AG08396 (cell line): ENCODE measurements at regions not wholly inside any gene's neighbourhood (a gene's known extent, or its start where the extent isn't known, plus 50 kb on each side); places are given as distances from the start of the nearest gene placed in this dataset.

Experiments used
- DNase-seq: peaks from one replicate; pipeline ENCODE4 v3.0.0; 2012; ENCODE audit warnings: low spot score, mixed read lengths

DNA sequence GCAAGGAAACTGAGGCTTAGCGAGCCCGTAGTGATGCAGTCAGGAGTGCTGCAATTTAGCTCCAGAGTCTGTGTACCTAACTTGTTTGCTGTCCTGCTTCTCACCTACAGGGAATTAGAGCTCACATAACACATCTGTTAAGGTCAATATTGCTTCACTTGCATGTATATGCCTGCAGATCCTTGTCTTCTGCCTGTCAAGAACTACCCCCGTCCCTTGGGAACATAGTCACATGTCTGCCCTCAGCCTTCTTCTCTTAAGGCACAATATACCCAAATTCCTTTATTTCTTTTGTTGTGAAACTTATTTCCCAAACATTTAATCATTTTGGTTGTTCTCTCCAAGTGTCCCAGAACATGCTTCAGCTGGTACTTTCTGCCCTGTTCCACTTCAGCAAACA, 103.3 kb upstream of the LEF1 start:
- no peak for DNase-seq

DNA sequence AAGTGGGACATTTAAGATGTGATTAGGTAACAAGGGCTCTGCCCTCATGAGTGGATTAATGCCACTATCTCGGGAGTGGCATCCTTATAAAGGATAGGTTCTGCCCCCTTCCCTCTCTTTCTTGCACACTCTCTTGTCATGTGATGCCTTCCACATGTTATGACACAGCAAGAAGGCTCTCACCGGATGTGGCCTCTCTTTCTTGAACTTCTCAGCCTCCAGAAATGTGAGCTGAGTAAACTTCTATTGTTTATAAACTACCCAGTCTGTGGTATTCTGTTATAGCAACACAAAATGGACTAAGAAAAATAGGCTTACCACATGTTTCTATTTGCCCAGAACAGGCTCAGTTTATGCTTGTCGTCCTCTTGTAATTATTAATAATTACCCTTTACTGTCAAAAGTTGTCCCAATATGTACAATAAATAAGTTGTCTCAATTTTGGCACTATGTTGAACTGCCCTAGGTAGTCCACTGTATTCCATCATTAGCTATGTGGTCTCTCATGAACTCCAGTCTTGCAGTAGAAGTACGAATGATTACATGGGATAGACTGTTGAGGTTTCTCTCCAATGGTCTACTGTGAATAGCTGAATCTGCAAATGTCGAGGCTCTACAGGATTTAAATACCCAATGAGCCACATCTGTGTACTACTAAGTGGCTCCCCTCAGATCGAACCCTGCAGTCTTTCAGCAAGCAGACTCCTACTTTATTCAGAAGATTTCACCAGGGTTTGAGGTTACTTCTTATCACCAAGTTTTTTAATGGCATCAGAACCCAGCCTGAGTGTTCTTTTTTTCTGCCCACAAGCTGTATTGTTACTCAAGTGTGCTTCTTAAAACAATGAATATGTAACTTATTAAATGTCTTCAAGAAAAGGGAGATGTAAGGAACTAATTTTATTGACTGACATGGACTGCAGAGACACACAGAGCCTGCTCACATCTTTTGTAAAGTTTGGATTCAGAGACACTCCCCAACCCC, 102.0 kb upstream of the LEF1 start:
- DNase-seq, result peak; percentile 59

DNA sequence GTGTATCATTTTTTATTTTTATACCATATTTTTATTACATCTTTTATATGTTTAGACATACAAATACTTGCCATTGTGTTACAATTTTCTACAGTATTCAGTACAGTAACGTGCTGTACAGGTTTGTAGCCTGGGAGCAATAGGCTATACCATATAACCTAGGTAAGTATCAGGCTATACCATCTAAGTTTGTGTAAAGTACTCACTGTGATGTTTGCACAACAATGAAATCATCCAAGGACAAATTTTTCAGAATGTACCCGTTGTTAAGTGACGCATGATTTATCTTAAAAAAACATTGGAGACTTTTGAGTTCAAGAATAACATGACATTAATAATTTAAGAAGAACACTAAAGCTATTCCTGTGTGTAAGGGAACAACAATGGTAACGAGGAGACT, 96.0 kb upstream of the LEF1 start:
- no peak for DNase-seq

DNA sequence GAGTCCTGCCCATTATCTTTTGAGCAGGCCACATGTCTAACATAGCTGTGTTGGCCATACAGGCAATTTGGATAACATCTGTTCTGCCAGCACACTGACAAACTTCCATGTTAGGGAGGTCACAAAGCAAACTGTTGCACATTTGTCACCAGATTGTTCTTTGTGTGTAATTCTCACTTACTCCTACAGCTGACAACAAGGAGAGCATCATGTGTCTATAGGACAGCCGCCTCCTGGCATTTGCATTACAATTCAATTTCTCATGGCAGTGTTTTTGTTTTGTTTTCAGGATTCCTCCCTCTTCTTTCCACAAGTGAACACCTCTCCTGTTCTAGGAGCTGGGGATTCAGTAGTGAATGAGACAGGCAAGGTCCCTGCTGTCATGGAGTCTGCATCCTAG, 94.3 kb upstream of the LEF1 start:
- no peak for DNase-seq

DNA sequence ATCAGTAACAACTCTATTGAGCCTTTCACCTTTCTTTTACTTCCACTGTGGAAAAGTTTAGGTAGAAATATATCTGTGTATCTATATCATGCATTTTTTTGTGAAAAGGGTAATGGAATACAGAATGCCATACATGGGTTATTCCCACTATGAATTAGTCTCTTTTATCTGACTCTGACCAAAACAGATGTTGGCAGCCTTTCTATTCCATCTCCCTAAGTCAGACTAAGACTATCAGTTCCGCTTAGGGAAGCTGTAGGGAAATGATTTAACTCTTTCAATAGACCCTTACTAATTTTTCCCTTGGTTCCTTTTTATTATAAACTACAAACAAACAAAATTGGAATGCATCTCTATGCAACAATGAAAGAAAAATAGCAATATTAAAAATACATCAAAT, 92.3 kb upstream of the LEF1 start:
- DNase-seq, result no peak

DNA sequence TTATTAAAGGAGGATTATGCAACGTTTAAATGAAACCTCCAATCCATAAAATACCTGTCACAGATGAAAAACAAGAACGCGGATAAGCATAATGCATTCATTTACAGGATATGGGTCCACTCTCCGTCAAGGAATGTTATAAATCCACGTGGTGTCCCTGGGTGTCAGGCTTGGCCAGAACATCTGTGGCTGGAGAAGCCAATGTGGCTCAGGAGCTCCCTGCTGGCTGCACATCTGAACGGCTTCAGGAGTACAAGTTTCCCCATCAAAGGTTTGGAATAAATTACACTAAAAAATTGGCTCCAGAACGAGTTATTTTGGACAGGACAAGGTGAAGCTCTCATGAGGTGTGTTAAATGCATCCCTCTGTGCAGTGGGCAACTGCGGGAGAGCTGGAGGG, 87.8 kb upstream of the LEF1 start:
- no peak for DNase-seq

DNA sequence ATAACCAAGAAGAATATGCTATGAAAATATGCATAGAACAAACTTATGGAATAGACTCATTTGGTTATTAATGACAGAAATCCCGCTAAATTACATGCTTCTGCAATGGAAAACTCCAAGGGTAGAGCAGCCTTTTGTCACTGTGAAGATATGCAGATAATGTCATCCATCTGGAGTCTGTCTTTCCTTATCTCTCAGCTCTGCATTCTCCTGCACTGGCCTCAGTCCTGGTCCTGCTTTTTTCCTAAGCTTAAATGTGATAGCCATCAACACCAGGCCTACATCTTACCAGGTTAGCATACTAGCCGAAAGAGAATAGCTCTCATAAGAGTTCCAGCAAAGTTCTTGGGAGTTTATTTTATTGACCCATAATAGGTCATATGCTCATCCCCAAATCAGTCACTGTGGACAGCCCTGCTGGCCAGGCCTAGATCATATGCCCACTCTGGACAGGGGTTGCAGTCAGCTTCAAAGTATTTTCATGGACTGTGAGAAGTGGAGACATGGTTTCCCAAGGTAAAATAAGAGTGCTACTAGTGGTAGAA, 86.5 kb upstream of the LEF1 start:
- no peak for DNase-seq

DNA sequence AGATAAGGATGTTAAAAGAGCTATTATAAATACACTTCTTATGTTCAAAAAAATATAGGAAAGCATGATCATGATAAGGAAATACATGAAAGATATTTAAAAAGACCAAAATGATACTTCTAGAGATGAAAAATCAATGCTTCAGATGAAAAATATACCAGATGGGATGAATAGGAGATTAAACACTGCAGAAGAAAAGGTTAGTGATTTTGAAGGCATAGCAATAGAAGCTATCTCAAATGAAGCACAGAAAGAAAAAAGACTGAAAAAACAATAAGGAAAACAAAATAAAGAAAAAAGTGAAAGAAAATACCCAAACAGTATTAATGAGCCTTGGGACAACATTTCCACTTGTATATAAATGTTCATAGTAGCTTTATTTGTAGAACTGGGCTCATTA, 80.7 kb upstream of the LEF1 start:
- DNase-seq, result no peak

DNA sequence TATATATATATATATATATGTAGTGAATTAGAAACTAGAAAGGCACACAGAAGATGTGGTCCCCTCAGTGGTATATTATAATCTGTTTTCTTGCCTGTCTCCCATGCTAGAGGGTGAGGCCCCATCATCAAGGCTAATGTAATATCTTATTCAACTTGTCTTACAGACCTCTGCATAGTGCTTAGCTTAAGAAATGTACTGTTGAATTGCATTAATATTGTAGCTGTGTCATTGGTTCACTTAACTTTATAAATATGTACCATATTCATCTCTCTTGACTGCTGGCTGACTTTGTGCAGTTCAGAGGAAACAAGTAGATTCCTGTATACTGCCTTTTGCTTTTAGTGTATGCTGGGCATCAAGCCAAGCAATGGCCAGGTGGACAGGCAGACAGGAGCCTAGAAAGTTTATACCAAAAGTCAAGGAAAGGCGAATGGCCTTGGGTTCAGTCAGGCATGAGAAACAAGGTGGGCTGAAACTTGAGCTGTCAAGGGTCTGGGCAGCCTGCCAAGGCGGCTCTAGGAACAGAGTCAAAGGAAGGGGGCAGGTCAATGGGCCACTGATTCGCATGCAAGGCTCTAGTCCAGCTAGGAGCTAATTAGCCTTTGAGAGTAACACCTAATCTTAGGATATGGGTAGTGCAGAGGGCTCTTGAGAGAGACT, 78.8 kb upstream of the LEF1 start:
- DNase-seq, result no peak

DNA sequence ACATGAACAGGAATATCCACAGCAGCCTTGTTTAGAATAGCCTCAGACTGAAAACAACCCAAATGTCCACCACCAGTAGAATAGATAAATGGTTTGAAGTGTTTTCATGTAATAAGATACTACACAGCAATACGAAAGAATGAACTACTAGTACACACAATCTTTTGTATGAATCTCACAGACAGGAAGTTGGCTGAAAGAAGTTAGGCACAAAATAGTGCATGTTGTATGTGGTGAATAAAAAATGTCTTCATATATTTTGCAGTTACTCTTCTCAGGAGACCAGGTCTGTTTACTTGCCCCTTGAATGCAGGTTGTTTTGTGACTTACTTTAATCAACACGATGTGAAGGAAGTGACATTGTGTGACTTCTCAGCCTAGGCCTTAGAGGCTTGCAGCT, 75.9 kb upstream of the LEF1 start:
- DNase-seq, result no peak

DNA sequence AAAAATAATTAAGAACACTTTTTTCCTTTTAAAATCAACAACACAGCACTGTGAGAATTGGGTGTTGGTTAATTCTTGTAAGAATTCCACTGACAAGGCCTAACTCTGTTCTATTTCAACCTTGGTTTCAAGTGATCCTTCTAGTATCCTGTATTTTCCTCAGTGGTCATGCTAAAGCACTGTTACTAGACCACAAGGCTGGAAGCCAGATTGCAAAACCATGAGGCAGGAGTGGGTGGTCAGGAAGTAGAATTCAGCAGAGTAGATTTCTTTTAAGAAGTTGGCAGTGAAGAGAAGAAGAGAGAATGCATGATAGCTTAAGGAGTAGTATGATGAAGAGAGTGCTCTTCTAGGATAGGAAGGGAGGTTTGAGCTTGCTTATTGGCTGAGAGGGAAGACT, 71.6 kb upstream of the LEF1 start:
- no peak for DNase-seq

DNA sequence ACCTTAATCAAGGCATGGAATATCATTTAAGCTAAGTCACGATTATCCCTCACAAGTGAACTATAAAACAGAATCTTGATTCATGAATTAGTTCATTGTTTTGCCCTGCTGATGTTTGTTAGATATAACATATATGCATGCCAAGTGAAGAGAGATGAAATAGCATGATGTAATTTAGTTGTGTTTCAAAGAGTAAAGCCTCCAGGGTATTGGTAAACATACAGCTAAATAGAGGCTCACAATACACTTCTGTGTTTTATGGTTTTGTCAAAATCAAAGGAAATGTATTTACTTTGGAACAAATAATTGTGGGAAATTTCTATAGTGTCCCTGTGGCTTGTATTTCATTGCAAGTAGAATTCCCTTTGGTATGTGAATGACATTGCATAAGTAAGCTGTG, 69.0 kb upstream of the LEF1 start:
- no peak for DNase-seq

DNA sequence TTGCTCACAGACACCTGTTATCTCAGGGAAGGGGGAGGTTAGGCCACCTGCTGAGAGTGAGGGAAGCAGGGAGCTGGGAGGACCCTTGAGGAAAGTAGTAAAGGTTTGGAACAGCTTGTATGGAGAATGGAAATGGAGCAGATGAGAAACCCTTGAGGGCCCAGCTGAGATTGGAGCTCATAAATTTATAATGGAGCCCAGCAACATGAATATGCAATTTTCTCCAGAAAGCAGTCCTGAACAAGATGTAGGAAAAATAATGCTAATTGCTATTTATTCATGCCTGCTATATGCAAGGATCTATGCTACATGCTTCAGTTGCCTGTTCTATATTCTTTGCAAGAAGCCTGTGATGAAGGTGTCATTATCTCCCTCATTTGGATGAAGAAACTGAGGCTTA, 67.5 kb upstream of the LEF1 start:
- DNase-seq, result no peak

DNA sequence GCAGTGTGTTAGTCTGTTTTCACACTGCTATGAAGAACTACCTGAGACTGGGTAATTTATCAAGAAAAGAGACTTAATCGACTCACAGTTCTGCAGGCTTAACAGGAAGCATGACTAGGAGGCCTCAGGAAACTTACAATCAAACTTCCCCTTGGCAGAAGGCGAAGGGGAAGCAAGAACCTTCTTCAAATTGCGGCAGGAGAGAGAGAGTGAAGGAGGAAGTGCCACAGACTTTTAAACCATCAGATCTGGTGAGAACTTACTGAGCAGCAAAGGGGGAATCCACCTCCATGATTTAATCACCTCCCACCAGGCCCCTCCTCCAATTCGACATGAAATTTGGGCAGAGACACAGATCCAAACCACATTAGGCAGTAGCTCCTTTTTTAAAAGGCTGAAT, 59.2 kb upstream of the LEF1 start:
- no peak for DNase-seq

DNA sequence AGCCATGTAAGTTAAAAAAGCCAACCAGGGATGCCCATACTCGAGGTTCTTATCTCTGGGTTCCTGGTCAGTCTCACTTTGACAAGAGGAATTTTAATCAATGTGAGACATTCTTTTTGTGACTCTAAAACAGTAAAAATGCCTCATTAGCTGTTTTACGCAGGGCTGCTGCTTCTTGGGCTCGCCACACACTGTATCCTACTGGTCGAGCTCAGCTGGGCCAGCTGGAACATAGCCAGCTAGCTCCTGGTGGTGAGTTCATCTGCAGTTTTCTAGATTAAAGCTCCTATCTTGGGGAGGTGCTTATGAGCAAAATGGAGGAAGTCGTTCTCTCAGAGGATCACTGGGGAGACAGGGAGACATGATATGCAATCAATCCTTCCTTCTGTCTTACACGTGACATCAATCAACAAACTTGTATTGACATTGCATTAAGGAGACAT, 55.9 kb upstream of the LEF1 start:
- DNase-seq, result peak; percentile 12

DNA sequence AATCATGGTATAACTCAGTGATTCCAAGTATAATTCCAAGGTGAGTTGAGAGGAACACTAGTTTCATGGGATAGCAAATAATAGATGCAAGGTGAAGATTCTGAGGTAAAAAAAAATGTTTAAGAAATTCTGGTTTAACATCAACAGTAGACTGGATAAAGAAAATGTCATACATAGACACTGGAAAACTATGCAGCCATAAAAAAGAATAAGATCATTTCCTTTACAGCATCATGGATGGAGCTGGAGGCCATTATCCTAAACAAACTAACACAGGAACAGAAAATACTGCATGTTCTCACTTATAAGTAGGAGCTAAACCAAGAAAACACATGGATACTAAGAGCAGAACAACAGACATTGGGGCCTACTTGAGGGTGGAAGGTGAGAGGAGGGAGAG, 54.6 kb upstream of the LEF1 start:
- no peak for DNase-seq

DNA sequence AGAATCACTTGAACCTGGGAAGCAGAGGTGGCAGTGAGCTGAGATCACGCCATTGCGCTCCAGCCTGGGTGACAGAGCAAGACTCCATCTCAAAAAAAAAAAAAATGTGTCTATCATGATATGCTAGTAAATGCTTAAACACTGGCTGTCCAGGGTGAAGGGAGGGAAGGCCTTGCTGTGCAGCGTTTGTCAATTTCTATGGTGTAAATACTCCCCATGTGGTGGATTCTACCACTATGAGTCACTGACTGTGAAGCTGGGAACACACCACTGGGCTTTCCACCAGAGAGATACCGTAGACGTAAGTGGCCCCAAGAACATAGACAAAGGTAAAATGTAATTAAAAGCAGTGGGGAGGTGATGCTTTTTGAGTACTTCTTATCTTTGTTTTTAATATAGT, 51.3 kb upstream of the LEF1 start:
- no peak for DNase-seq
